Esophagus muscularis mucosa (tissue), 4 donors: ENCODE measurements at regions not wholly inside any gene's neighbourhood (a gene's known extent, or its start where the extent isn't known, plus 50 kb on each side); places are given as distances from the start of the nearest gene placed in this dataset.

Source experiments
- EP300 ChIP-seq: sonication (generic); formaldehyde crosslinking; IDR thresholded peaks from one replicate; pipeline ENCODE4 v1.6.1; 2017; ENCODE audit warnings: antibody characterized with exemption
- POLR2A ChIP-seq: fragments of 450-650 bp; IDR thresholded peaks from one replicate; pipeline ENCODE4 v1.6.1; 2017; ENCODE audit warnings: antibody characterized with exemption, moderate library complexity, mild to moderate bottlenecking, low read depth
- POLR2AphosphoS5 ChIP-seq, 2 donors: sonication (generic); formaldehyde crosslinking; IDR thresholded peaks; one replicate each; pipeline ENCODE4 v1.6.1; 2017; ENCODE audit warnings: antibody characterized with exemption in 2 of 2
- TF ChIP-seq, protein P1 (sequence below), 3 experiments: fragments of 200-600 bp in 2 of 3; fragments of 450-650 bp in 1 of 3; sonication (generic) in 2 of 3; IDR thresholded peaks; one replicate each; pipeline ENCODE4 v1.5.1; 2017 to 2019; ENCODE audit warnings: antibody characterized with exemption in 3 of 3, mild to moderate bottlenecking in 2 of 3, moderate library complexity in 1 of 3

GRCh38 chr15:101578443-101578894, 73.7 kb downstream of the TM2D3 start:
- TF ChIP-seq, protein P1, sequence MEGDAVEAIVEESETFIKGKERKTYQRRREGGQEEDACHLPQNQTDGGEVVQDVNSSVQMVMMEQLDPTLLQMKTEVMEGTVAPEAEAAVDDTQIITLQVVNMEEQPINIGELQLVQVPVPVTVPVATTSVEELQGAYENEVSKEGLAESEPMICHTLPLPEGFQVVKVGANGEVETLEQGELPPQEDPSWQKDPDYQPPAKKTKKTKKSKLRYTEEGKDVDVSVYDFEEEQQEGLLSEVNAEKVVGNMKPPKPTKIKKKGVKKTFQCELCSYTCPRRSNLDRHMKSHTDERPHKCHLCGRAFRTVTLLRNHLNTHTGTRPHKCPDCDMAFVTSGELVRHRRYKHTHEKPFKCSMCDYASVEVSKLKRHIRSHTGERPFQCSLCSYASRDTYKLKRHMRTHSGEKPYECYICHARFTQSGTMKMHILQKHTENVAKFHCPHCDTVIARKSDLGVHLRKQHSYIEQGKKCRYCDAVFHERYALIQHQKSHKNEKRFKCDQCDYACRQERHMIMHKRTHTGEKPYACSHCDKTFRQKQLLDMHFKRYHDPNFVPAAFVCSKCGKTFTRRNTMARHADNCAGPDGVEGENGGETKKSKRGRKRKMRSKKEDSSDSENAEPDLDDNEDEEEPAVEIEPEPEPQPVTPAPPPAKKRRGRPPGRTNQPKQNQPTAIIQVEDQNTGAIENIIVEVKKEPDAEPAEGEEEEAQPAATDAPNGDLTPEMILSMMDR (IDR thresholded peaks at IDR 0.05): peak in 2 of 3 experiments; percentile 18 to 48
- TF ChIP-seq POLR2A (no peak), POLR2AphosphoS5 (IDR thresholded peaks at IDR 0.05) (no peak), EP300 (no peak)
